ENCODE measurements at regions not wholly inside any gene's neighbourhood (a gene's known extent, or its start where the extent isn't known, plus 50 kb on each side); places are given as distances from the start of the nearest gene placed in this dataset.

- TF ChIP-seq CTCF (IDR thresholded peaks at IDR 0.05; ENCODE audit: poor library complexity) (no peak), EZH2 (IDR thresholded peaks at IDR 0.05; ENCODE audit: borderline replicate concordance) (no peak)
Observed at GRCh38 chr7:45258533-45259226, 101.1 kb downstream of the RAMP3 start.

Measured in hepatocyte (in vitro differentiated cells).